ENCODE measurements at regions not wholly inside any gene's neighbourhood (a gene's known extent, or its start where the extent isn't known, plus 50 kb on each side); places are given as distances from the start of the nearest gene placed in this dataset.

- TF ChIP-seq HSF1 (IDR thresholded peaks at IDR 0.05; ENCODE audit: low read depth, low read length) (no peak), HDAC2 (IDR thresholded peaks at IDR 0.05) (no peak), ZNF592 (IDR thresholded peaks at IDR 0.05) (no peak), ZBTB40 (IDR thresholded peaks at IDR 0.05; ENCODE audit: borderline replicate concordance) (no peak), PAX8 (IDR thresholded peaks at IDR 0.05) (no peak)
These were observed 375.2 kb downstream of the AACS start (continued) for GRCh38 chr12:125440399-125440798.
